H54 (cell line): ENCODE measurements at regions not wholly inside any gene's neighbourhood (a gene's known extent, or its start where the extent isn't known, plus 50 kb on each side); places are given as distances from the start of the nearest gene placed in this dataset.

Experiments
- DNase-seq: peaks from one replicate; pipeline ENCODE4 v3.0.0; 2011; ENCODE audit warnings: low spot score, mixed read lengths; ENCODE audit not compliant: insufficient read length
- FAIRE-seq: peaks from 3 replicates; lab custom pipeline; 2011; peaks lifted over from hg19 to GRCh38; lab: Jason Lieb, UNC
- POLR2A ChIP-seq: IDR thresholded peaks from 2 replicates; pipeline ENCODE4 v1.6.1; 2011; ENCODE audit warnings: low read depth, mild to moderate bottlenecking, low read length

- FAIRE-seq (no peak), DNase-seq (no peak)
- no peak for TF ChIP-seq POLR2A
Measured at GRCh38 chr15:31270767-31271166, 55.9 kb upstream of the KLF13 start.

DNA sequence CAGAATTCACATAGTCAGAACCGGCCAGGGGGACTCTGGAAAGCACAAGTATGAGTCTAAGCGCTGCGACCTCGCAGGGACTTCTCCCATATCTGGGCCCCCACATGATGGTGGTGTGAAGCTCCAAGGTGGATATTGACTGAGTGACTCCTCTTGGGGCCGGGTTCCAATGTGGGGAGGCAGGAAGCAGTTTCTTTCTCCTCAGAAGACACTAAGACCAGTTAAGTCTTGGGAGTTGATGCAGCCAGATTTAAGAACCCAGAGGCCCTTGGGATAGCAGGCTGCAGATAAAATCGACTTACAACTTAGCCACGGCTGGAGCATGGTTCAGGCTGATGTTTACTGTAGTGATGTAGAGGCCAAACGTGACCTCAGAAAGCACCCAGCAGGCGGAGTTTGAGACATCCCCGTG, 55.4 kb upstream of the KLF13 start:
- no peak for TF ChIP-seq POLR2A
- DNase-seq (no peak), FAIRE-seq (no peak)

DNA sequence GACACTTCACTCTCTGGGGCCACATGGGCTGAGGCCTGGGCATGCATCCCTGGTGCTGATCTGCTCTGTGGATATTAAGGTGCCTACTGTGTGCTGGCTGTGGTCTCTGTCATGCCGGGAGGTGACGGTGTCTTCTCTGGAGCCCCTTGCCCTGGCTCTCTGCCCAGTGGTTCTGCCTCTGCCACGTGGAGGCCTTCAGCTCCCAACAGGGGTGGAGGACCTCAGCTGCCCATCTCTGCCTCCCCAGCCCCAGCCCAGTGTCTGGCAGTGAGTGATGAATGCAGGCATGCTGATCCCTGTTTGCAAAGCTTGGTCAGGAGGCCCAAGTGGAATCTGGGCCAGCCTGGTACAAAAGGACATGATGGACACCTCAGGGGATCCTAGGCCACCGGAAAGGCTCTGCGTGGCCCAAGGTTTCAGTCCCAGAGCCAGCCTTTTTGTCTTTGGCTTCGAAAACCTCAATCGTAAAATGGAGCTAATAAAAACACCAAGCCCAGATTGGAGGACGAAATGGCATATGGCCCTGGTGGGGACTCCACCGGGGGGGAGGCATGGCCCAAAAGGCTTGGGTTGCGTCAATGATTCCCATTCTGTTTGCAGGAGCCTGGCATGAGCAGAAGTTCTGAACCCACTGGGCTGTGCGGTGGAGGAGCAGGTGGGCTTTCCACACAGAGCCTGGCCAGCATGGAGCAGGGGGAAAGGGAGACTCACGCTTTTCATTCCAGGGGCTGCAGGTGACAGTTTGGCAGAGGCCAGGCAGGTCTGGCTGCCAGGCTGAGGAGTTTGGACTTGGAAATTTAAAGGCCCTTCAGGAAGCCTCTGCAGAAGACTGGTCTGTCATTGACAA, 54.7 kb upstream of the KLF13 start:
- DNase-seq (no peak), FAIRE-seq (no peak)
- TF ChIP-seq POLR2A = no peak

- no peak for TF ChIP-seq POLR2A
- no peak for DNase-seq
- FAIRE-seq = no peak
Measured at GRCh38 chr15:31272558-31273257, 53.9 kb upstream of the KLF13 start.

DNA sequence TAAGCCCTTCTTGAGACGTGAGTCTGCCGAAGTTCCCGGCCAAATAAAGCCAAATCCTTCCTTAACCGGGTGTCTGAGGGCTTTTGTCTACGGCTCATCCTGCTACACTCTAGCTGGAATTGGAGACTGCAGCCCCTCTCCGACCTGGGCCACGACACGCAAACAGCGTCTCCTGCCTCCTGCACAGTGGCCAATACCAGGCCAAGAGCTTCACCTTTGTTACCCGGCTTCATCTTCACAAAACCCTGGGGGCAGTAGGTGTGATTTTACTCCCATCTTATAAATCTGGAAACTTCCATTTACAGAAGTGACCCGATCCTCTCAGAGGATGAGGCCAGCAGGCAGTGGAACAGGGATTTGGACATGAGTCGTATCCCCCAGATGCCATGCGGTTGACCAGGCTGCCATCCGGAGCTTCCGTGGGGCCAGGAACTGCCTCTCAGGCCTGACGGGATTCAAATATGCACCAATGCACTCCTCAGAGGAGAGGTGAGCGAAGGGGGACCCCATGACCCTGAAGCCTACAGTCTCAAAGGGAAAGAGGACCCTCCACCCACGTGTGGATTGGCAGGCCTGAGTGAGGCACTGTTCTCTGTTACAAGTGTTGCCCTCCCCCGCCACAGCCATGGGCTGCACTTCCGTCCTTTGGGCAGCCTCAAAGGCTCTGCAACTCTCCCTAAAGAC, 53.2 kb upstream of the KLF13 start:
- DNase-seq = no peak
- FAIRE-seq = no peak

DNA sequence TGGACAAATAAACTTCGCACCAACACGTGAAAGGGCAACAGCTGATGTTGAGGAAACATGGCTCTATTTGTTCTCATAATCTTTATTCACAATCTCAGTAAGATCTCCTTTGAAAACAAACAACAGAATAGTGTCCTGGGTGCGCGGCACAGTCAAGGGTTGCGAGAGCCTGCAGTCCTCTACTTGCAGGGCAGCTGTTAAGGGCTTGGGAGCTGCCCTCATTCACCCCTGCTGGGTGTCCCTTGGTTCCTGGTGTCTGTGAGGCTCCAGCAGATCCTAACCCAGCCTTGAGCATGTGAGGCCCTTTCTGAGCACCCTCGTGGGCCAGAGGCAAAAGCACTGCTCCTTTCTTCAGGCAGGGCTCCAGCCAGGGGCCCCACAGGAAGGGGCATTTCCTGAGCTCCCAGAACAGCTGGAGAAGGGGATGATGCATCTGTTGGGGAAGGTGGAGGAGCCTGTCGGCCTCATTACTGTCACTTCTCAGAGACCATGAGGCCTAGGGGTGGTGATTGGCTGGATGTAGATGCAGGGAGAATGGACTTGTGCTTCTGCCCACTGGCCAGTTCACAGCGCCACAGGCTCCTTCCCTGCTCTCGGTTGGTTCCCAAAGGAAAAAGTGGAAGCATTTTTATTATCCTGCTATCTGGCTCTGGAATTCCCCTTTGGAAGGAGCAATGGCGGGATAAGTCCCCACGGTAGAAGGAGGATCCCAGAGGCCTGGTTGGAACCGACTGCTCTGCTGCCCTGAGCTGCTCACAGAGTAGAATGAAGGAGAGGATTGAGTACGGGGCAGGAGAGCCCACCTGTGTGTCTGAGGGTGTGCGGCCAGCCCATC, 51.9 kb upstream of the KLF13 start:
- FAIRE-seq (no peak), DNase-seq (no peak)
- no peak for TF ChIP-seq POLR2A

More for the DNA sequence above, 53.2 kb upstream of the KLF13 start:
- TF ChIP-seq POLR2A = no peak

DNA sequence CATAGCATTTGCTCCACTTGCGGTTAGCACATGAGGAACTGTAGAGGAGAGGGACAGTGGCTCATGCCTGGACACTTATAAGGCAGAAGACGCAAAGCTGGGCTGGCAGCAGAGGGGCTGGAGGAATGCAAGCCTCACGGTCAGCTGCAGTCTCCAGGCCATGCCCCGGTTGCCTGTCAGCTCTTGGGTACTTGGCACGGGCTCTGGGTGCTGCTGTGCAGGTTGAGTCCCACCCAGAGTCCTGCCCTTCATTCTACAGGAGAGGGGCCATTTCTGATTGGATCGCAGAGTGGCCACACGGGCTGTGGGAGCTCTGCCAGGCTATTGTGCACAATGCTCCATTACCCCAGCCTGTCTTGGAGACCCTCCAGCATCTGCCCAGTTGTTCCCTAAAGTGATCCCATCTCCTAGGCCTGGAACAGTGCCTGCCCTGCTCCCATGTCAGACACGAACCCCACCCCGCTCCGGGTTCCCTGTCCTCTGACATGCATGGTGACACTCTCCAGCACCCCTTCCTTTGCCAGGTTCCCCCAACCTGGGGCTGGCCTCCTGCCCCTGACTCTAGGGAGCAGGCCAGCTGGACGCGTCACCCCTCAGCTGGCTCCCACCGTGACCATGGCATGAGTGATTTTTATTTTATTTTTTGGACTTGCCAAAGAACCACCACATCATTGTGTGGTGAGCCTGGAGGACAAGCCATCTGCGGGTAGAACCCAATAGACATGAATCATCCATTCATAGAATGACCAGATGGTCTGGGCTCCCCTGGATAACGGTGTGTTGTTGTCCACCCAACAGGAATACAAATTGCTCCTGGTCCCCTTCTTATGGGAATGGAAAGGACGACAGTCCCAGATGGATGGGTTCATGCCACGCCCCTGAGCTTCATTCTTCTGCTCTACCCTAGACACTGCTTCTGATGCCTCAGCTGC, 51.0 kb upstream of the KLF13 start:
- no peak for TF ChIP-seq POLR2A
- no peak for DNase-seq
- no peak for FAIRE-seq

DNA sequence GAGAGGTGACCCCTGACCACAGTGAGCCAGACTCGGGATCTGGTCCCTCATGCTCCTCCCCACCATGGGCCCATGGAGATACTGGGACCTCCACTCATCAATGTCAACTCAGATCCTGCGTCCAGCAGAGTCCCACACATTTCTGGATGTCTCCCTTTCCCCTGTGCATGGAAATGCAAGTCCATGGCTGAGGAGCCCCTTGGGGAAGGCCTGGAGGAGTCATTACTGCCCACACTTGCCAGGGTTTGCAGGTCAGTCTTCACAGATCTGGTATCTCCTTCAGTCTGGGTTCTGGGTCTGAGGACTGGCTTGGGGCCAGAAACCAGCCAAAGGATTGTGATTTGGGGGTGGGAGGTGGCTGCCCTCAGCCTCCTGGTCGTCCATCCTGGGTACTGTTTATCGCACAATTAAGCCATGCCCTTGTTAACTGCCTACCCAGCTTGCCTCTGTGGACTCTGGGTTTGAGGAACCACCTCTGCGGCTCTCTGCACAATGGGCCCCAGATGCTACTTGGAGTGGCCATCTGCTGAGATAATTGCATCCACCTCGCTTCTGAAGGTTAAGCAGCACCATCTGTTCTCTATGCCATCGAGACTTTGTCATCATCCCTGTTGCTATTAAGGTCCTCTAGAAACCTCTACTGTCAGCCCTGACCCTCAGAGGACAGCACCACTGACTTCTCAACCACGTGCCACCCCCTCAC, 49.9 kb upstream of the KLF13 start:
- FAIRE-seq (no peak), DNase-seq (no peak)

More for the DNA sequence above, 49.9 kb upstream of the KLF13 start:
- no peak for TF ChIP-seq POLR2A
